Spinal cord (tissue), 9 donors: ENCODE measurements at regions not wholly inside any gene's neighbourhood (a gene's known extent, or its start where the extent isn't known, plus 50 kb on each side); places are given as distances from the start of the nearest gene placed in this dataset.
"Not testable (repeated sequence)": the region's sequence is repeated elsewhere in the genome, so short reads cannot be mapped to it uniquely, and the experiment has no call there.

Experiments used
- DNase-seq, 6 donors: peaks; one replicate each; pipeline versions ENCODE4 v3.0.0 to v3.0.0-alpha.2; 2013 to 2015; ENCODE audit warnings: low spot score in 6 of 6, low read depth in 4 of 6
- H3K27ac ChIP-seq: one replicate; pipeline ENCODE4 v1.5.1; 2013; ENCODE audit warnings: low read depth, low read length, control low read depth
- H3K27me3 ChIP-seq: one replicate; pipeline ENCODE4 v1.6.1; 2013; ENCODE audit warnings: low read length; ENCODE audit not compliant: control insufficient read depth, insufficient read depth
- H3K36me3 ChIP-seq: one replicate; pipeline ENCODE4 v1.6.1; 2013; ENCODE audit warnings: low read length; ENCODE audit not compliant: control insufficient read depth, insufficient read depth
- H3K4me1 ChIP-seq: one replicate; pipeline ENCODE4 v1.6.1; 2013; ENCODE audit warnings: low read length; ENCODE audit not compliant: control insufficient read depth, insufficient read depth
- H3K4me3 ChIP-seq: one replicate; pipeline ENCODE4 v1.5.1; 2013; ENCODE audit warnings: low read depth, low read length, control low read depth
- H3K9me3 ChIP-seq: one replicate; pipeline ENCODE4 v1.6.1; 2013; ENCODE audit warnings: low read length; ENCODE audit not compliant: control insufficient read depth, insufficient read depth
- WGBS: methylation state at CpG from one replicate; pipeline ENCODE4 v1.1.5; 2013; ENCODE audit warnings: missing lambda C conversion rate; ENCODE audit not compliant: insufficient coverage; 5-methylcytosine and 5-hydroxymethylcytosine counted together
- donor health status: healthy.

GRCh38 chr12:68480526-68480925 is 130.2 kb upstream of the RAP1B start:
- Histone ChIP-seq H3K4me3 (no peak overlapping the region), H3K27me3 (no peaks in the 10 kb centered on the region), H3K27ac (no peak overlapping the region), H3K9me3 (no peaks in the 10 kb centered on the region), H3K36me3 (no peaks in the 10 kb centered on the region), H3K4me1 (no peaks in the 10 kb centered on the region)
- DNase-seq, result no peak

GRCh38 chr12:68481181-68481941 is 129.3 kb upstream of the RAP1B start:
- no peaks in the 10 kb centered on the region for H3K9me3 ChIP-seq
- H3K36me3 ChIP-seq, result no peaks in the 10 kb centered on the region
- H3K4me3 ChIP-seq, result no peak overlapping the region
- no peak overlapping the region for H3K27ac ChIP-seq
- H3K27me3 ChIP-seq, result no peaks in the 10 kb centered on the region
- no peaks in the 10 kb centered on the region for H3K4me1 ChIP-seq
- WGBS, result 56% methylated on average over 3 of the region's 7 CpGs
- DNase-seq, result peak in 2 of 6 donors; percentile 5 to 55

- WGBS, result no CpG with 5 or more reads among the region's 1 CpG
- Histone ChIP-seq H3K27me3 (no peaks in the 10 kb centered on the region), H3K9me3 (no peaks in the 10 kb centered on the region), H3K36me3 (no peaks in the 10 kb centered on the region), H3K4me1 (no peaks in the 10 kb centered on the region), H3K4me3 (no peak overlapping the region), H3K27ac (no peak overlapping the region)
- no peak for DNase-seq
These were observed 128.7 kb upstream of the RAP1B start for GRCh38 chr12:68482014-68482413.

DNA sequence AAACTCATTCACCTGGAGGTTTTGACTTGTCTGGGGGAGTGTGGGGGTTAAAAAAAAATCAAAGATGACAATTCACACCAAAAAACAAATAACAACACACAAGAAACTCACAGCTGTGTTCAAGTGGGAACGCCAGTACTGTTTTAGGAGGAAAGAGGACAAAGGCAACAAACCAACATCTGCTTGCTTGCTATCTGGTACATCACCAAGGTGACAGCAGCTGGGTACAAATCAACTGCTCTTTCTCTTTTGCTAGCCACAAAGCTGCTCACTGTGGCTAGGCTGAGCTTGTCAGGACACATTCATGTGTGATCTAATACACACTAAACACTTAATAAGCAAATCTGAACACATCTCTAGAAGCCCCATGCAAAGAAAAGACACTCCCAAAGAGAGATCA is 128.0 kb upstream of the RAP1B start:
- Histone ChIP-seq H3K9me3 (no peaks in the 10 kb centered on the region), H3K27ac (no peak overlapping the region), H3K4me1 (no peaks in the 10 kb centered on the region), H3K36me3 (no peaks in the 10 kb centered on the region), H3K27me3 (no peaks in the 10 kb centered on the region), H3K4me3 (no peak overlapping the region)
- 25% methylated on average over 1 of the region's 1 CpG for WGBS
- peak in 1 of 6 donors; percentile 11 for DNase-seq

- no peaks in the 10 kb centered on the region for H3K4me1 ChIP-seq
- no peak overlapping the region for H3K4me3 ChIP-seq
- WGBS, result 78% methylated on average over 1 of the region's 4 CpGs
- DNase-seq, result no peak
- H3K9me3 ChIP-seq, result no peaks in the 10 kb centered on the region
- no peaks in the 10 kb centered on the region for H3K27me3 ChIP-seq
- H3K36me3 ChIP-seq, result no peaks in the 10 kb centered on the region
- no peak overlapping the region for H3K27ac ChIP-seq
These were observed 126.9 kb upstream of the RAP1B start for GRCh38 chr12:68483592-68484383.

DNA sequence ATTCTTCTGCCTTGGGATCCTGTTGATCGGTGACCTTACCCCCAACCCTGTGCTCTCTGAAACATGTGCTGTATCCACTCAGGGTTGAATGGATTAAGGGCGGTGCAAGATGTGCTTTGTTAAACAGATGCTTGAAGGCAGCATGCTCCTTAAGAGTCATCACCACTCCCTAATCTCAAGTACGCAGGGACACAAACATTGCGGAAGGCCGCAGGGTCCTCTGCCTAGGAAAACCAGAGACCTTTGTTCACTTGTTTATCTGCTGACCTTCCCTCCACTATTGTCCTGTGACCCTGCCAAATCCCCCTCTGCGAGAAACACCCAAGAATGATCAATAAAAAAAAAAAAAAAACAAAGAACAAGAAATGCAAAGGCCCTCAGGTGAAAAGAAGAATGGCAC is 126.1 kb upstream of the RAP1B start:
- not testable (repeated sequence) for H3K27me3 ChIP-seq, H3K4me1 ChIP-seq, DNase-seq, H3K36me3 ChIP-seq, H3K9me3 ChIP-seq, H3K27ac ChIP-seq, H3K4me3 ChIP-seq
- WGBS, result no CpG with 5 or more reads among the region's 6 CpGs

- not testable (repeated sequence) for H3K4me1 ChIP-seq, H3K27me3 ChIP-seq, DNase-seq, H3K4me3 ChIP-seq, H3K27ac ChIP-seq, H3K36me3 ChIP-seq, H3K9me3 ChIP-seq
- 100% methylated on average over 1 of the region's 6 CpGs for WGBS
These were observed 124.2 kb upstream of the RAP1B start for GRCh38 chr12:68486449-68486848.

DNA sequence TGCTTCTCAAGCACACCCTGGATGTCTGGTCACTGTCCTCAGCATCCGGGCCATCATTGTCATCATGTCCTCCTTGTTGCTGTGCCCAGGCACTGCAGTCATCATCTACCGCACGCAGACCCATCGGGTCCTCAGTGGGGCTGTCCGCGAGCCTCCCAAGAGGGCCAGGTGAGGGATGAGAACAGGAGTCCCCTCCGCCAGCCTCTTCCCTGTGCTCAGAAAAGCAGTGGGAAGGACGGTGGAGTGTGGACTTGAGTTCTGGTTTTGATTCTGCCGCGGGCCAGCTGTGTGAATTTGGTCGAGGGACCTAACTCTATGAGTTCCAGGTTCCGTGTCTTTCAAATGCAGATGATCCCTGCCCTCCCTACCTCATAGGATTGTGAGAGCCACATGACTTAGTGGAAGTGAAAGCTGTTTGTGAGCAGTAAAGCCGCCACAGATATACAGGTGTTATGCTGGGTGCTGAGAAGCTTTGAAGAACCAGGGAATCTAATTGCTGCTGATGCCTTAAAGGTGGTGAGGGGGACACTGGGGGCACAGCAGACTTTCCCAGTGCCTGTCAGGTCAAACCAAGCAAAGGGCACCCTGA is 122.9 kb upstream of the RAP1B start:
- H3K4me1 ChIP-seq, result no peaks in the 10 kb centered on the region
- no peaks in the 10 kb centered on the region for H3K27me3 ChIP-seq
- H3K9me3 ChIP-seq, result no peaks in the 10 kb centered on the region
- no peak overlapping the region for H3K4me3 ChIP-seq
- 90% methylated on average over 10 of the region's 13 CpGs for WGBS
- no peaks in the 10 kb centered on the region for H3K36me3 ChIP-seq
- no peak overlapping the region for H3K27ac ChIP-seq
- DNase-seq, result no peak

DNA sequence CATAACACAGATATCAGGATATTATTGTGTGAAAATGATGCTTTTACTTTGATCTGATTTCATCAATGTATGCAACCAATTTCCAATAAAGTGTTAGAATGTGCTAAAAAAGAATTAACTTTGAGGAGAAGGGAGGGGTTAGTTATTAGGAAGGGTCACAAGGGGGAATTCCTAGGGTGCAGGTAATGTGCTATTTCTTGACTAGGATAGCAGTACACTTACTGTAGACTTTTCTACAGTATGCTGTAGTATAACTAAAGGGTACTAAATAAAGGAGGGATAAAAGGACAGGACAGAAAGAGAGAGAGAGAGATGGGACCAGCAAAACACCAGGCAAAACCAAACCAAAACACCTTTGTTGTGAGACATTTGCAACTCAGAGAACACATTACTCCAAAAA is 121.4 kb upstream of the RAP1B start:
- Histone ChIP-seq H3K27ac (no peak overlapping the region), H3K4me3 (no peak overlapping the region), H3K9me3 (no peaks in the 10 kb centered on the region), H3K36me3 (no peaks in the 10 kb centered on the region), H3K27me3 (no peaks in the 10 kb centered on the region), H3K4me1 (no peaks in the 10 kb centered on the region)
- no peak for DNase-seq

- Histone ChIP-seq H3K36me3 (no peaks in the 10 kb centered on the region), H3K9me3 (no peaks in the 10 kb centered on the region), H3K27me3 (no peaks in the 10 kb centered on the region), H3K4me1 (no peaks in the 10 kb centered on the region), H3K27ac (no peak overlapping the region), H3K4me3 (no peak overlapping the region)
- DNase-seq, result no peak
- WGBS, result no CpG with 5 or more reads among the region's 1 CpG
These were observed 120.2 kb upstream of the RAP1B start for GRCh38 chr12:68490476-68490875.
